ENCODE measurements at regions not wholly inside any gene's neighbourhood (a gene's known extent, or its start where the extent isn't known, plus 50 kb on each side); places are given as distances from the start of the nearest gene placed in this dataset.

GRCh38 chr1:186765446-186765845 lies 63.3 kb upstream of the PLA2G4A start:
- no peak for TF ChIP-seq HDAC6 (IDR thresholded peaks at IDR 0.05; ENCODE audit: low read depth, low read length)
- no peak for TF ChIP-seq EZH2 (IDR thresholded peaks at IDR 0.05; ENCODE audit: low read depth, low read length, severe bottlenecking)
- no peak for TF ChIP-seq CTCF (IDR thresholded peaks at IDR 0.05; ENCODE audit: control extremely low read depth in 1 of 3, insufficient read depth in 1 of 3, low read depth in 1 of 3, low read length in 3 of 3)

Data from H1 (cell line).